ENCODE measurements at regions not wholly inside any gene's neighbourhood (a gene's known extent, or its start where the extent isn't known, plus 50 kb on each side); places are given as distances from the start of the nearest gene placed in this dataset.

GRCh38 chr5:89606939-89607534 lies 724.1 kb upstream of the MEF2C start:
- no peak for DNase-seq

- no peak for DNase-seq
Observed at GRCh38 chr5:89604342-89604741, 721.4 kb upstream of the MEF2C start.

GRCh38 chr5:89601880-89602279 lies 718.9 kb upstream of the MEF2C start:
- no peak for DNase-seq

GRCh38 chr5:89597878-89598277 lies 714.9 kb upstream of the MEF2C start:
- DNase-seq = no peak

GRCh38 chr5:89596821-89597220 lies 713.8 kb upstream of the MEF2C start:
- DNase-seq = no peak

DNA sequence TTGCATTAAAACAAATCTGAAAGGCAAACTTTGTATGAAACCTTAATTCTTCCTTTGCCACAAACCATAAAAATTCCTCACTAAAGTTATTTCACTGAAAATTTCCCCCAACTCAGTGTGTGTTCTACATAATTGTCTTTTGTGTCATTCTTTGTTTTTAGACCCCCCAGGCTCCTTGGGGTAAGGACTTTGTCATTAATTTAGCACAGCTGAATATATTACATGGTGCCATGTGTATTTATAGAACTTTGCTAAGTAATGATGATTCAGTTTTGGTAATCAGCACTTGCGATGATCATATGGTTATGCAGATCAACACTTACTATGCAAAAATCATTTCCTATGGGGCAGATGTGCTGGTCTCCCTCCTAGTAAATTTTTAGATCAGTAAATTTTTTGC lies 712.1 kb upstream of the MEF2C start:
- no peak for DNase-seq

GRCh38 chr5:89584339-89584956 lies 701.5 kb upstream of the MEF2C start:
- no peak for DNase-seq

DNA sequence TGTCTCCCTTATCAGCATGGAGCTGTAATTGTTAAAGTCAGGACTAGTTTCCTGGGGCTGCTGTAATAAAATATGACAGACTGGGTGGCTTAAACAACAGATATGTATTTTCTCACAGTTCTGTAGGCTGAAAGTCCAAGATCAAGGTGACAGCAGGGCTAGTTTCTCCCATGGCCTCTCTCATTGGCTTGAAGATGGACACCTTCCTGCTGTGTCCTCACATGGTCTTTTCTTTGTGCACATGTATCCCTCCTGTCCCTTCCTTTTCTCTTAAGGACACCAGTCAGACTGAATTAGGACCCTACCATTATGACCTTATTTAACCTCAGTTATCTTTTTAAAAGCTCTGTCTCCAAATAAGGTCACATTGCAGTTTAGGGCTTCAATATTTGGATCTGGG lies 700.5 kb upstream of the MEF2C start:
- DNase-seq = no peak

DNA sequence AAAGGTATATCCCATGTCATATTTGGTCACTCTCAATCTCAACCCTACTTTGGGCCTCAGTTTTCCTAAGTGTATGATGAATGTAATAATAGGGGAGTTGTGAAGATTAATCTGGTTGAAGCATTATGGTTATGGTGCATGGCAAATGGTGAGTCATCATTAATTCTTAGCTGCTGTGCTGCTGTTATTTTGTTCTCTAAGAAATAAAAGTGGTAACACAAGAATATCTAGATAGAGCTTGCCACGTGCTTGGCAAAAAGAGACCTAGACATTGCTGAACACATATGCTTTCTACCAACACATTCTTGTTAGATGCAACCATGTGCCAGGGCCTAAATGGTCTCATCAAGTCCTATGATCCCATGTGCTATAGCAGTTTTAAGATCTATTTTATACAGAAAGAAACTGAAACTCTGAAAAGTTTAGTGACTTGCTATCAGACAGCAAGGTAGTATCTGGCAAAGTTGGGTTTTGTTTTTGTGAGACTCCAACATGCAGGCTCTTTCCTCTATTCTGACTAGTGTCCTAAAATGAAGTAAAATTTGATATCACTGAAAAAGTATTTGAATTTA lies 699.9 kb upstream of the MEF2C start:
- DNase-seq = no peak

DNA sequence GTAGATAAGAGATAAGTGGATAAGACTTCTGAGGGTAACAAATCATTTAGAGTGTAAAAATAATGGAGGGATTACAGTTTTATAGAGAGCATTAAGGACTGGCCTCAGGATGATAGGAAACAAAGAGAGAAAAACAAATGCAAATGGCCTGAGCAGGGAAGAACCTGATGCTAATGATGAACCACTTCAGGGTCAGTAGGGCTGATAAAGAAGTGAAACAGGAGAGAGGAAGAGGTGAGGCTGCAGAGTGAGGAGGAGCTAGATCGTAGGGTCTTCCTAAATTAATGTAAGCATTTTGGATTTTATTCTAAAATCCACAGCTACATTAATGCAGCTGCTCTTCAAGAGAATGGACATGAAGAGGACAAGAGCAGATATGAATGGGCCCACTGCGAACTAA lies 698.0 kb upstream of the MEF2C start:
- DNase-seq = no peak

GRCh38 chr5:89575319-89575718 lies 692.3 kb upstream of the MEF2C start:
- no peak for DNase-seq

DNA sequence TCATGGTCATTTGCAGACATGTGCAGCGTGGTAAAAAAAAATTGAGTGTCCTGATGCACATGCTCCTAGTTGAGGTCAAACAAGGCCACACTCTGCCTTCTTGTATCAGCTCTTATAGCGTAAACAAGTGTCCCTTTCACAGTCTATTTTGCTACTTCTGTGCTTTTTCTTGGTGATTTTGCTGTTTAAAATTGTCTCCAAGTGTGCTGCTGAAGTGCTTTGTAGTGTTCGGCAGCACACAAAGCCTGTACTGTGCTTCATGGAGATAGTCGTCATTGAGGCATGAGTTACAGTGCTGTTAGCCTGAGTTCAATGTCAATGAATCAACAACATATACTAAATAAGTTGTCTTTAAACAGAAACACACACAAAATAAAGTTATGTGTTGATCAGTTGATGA lies 690.4 kb upstream of the MEF2C start:
- DNase-seq = no peak

GRCh38 chr5:89572696-89573095 lies 689.7 kb upstream of the MEF2C start:
- DNase-seq = no peak

DNA sequence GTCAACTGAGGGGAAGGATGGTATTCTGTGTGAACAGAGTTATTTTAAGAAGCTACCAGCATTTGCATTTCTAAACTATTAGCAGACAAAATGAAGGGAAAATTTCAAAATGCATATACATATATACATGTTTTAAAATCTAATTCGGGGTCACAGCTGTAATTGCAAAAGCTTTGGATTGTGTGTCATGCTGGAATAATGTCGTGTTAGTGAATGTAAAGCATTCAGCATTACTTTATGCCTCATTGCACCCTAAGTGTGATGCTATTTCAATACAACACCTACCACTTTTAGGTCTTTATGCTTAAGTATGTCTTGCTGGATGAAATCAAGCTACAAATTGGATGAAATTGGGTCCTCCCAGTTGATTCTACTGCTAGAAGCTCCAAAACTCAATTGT lies 687.6 kb upstream of the MEF2C start:
- DNase-seq = no peak

DNA sequence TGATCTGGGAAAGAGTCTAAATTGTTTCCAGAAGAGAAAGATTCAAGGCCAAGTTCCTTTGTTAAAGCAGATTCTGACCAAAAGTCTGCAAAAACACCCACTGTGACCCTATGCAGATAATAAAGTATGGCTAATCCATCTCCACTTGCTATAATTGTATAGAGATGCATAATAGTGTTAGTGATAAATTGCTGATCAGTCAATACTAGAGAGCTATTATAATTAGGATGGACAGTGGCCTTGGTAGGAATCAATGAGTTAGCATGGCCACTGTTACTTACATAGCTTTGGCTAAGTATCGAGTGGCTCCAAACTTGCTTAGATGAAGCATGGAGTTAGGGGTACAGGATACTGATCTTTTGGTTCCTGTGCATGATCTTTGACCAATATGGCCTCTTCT lies 683.4 kb upstream of the MEF2C start:
- no peak for DNase-seq

- DNase-seq = no peak
Observed at GRCh38 chr5:89560696-89561095, 677.7 kb upstream of the MEF2C start.

DNA sequence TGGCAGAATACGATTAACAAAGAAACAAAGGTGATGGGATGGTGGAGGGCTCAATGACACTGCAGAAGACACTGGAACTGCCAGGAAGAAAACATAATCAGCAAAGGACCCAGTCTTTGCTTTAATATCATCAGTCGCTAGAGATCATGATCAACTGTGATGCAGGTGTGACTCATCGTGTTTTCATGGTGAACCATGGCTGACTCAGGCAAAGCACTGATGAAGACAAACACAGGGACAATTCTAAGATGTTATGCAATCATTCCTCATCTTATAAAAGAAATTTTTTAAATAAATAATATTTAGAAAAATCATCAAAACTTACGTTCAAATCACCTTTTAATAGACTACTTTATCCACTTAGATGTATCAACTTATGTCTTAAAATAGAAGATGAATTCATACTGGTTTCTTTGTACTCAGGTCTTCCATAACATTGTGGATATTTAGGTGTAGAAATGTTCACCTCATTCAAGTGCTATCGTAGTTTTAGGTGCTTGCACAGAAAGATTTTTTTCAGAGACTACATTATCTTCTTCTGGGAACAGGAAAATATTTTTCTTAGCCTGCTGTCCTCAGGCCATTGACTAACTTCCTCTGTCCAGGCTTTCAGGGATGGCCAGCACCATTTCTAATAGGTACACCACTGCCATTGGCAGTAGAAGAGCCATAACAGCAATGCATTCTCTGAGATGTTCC lies 673.4 kb upstream of the MEF2C start:
- DNase-seq = no peak

- no peak for DNase-seq
Observed at GRCh38 chr5:89546657-89547056, 663.7 kb upstream of the MEF2C start.

DNA sequence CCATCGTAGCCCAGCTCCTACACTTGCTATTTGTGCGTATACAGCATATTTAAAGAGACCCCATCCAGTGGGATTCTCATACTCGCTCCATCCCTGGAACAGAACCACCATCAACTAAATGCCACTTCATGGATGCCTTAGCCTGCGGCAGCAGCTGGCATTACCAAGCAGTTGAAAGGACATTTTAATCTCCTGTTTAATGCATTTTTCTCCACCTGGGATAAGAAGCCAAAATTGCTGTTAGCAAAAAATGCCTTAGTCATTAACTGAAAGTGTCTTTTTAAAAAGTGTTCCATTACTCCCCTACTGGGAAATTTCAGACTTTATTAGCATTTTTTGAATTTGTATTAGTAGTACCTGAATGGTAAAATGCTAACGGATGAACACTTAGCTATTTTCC lies 662.6 kb upstream of the MEF2C start:
- no peak for DNase-seq

- DNase-seq = no peak
Observed at GRCh38 chr5:89545076-89545475, 662.1 kb upstream of the MEF2C start.

- DNase-seq = no peak
Observed at GRCh38 chr5:89542736-89543135, 659.8 kb upstream of the MEF2C start.

DNA sequence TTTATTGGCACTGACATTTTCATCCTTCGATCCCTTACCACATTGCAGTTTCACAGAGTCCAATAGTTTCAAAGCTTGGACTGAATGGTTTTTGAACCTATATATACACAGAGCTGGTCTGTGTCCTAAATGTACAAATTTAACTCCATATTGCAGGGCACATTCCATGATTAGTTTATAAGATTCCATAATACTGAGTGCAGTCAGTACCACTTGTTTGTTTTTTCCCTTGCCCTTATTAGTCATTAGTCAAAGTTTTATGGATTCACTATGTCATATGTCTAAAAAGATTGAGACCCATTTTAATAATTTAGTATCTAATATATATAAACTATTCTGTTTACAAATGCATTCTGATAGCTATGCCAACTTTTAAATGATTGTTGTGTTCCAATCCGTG lies 654.8 kb upstream of the MEF2C start:
- DNase-seq = no peak

DNA sequence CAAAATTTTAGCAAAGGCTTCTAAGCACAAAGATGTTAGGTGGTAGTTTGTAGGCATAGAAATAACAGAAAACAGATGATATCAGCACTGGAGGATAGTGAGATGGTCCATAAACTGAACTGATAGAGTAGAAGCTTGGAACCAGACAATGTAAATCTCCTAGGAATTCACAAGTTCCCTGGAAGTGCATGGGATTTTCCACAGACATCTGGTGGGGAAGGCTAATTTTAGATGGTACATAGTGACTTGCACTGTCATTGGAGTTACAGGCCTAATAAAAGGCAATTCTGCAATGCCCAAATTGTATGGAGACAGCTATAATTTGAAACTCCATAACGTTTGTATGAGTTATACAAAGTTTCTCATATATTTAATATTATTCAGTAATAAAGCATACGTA lies 653.0 kb upstream of the MEF2C start:
- no peak for DNase-seq

DNA sequence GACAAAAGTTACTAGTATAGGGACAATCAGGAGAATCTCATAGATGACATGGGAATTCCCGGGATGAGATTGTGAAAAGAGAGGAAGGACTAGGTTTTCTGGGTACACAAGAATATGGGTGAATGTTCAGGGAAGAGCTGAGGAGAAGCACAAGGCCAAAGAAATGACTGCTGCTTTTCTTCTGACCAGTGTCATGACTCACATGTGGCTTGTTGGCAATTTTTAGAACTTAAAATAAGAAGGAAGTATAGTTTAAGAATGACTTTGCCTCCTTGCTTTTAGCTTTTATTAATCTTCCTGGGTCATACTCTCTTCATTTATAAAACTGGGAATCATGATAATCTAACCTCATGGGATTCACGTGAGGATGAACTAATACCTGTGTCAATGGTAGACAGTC lies 652.4 kb upstream of the MEF2C start:
- DNase-seq = no peak

Measured in effector CD8-positive, alpha-beta T cell (primary cell).